ENCODE measurements at regions not wholly inside any gene's neighbourhood (a gene's known extent, or its start where the extent isn't known, plus 50 kb on each side); places are given as distances from the start of the nearest gene placed in this dataset.

GRCh38 chr17:21542070-21542469, 150.3 kb upstream of the KCNJ18 start:
- Histone ChIP-seq H3K23ac (ENCODE audit: insufficient read length, low read depth, low read length) (no peak overlapping the region), H3K4ac (ENCODE audit: low read depth, low read length) (no peak overlapping the region), H3K14ac (ENCODE audit: insufficient read depth, low read length) (no peak overlapping the region), H3K4me2 (ENCODE audit: insufficient read depth, insufficient read length, low read length) (no peak overlapping the region), H3T11ph (ENCODE audit: low read length) (no peak overlapping the region), H3K23me2 (ENCODE audit: insufficient read length, low read depth, low read length, poor library complexity, severe bottlenecking) (no peaks in the 10 kb centered on the region), H3K79me1 (ENCODE audit: insufficient read depth, low read depth, low read length, poor library complexity, severe bottlenecking) (no peaks in the 10 kb centered on the region), H2BK12ac (ENCODE audit: insufficient read length, low read depth, low read length) (no peak overlapping the region), H3K27me3 (ENCODE audit: insufficient read depth, low read length) (peaks cover 1% of the 10 kb centered on the region; the same call in 1 of the 2 replicates), H3K27ac (ENCODE audit: insufficient read length, low read depth, low read length) (no peak overlapping the region), H2BK20ac (ENCODE audit: low read depth, low read length, poor library complexity, severe bottlenecking) (no peak overlapping the region), H2BK120ac (ENCODE audit: low read depth, low read length, poor library complexity, severe bottlenecking) (no peak overlapping the region), H4K91ac (ENCODE audit: insufficient read length, low read depth, low read length) (no peak overlapping the region), H4K8ac (replicated peaks; ENCODE audit: insufficient read length, low read depth, low read length) (no peak overlapping the region), H2BK15ac (ENCODE audit: low read depth, low read length) (no peak overlapping the region), H3K18ac (ENCODE audit: insufficient read length, low read depth, low read length) (no peak overlapping the region), H3K9ac (ENCODE audit: extremely low read depth, insufficient read length, low read length) (no peak overlapping the region), H2BK5ac (ENCODE audit: insufficient read length, low read length) (no peak overlapping the region), H3K9me3 (ENCODE audit: control insufficient read depth, low read depth, low read length) (peaks cover 13% of the 10 kb centered on the region), H3K79me2 (ENCODE audit: insufficient read depth, low read length) (no peaks in the 10 kb centered on the region), H3K4me1 (ENCODE audit: insufficient read depth, low read length) (no peaks in the 10 kb centered on the region), H4K20me1 (ENCODE audit: control insufficient read depth, insufficient read depth, insufficient read length) (no peaks in the 10 kb centered on the region), H3K56ac (ENCODE audit: insufficient read length, low read depth, low read length) (no peak overlapping the region), H2AK5ac (ENCODE audit: insufficient read length, low read length) (no peak overlapping the region), H2AFZ (ENCODE audit: low read length) (no peak overlapping the region), H4K5ac (ENCODE audit: insufficient read length, low read depth, low read length) (no peak overlapping the region)
- WGBS (ENCODE audit: extremely low coverage, insufficient read length, low lambda C conversion rate) = no CpG with 5 or more reads among the region's 2 CpGs
- peaks cover 16 to 23% (median 19%) of the 10 kb centered on the region in 3 experiments; a peak in 6 of 7 replicates for H3K36me3 Mint-ChIP-seq (ENCODE audit: insufficient read depth in 1 of 3, low read depth in 3 of 3)
- H3K27me3 Mint-ChIP-seq (ENCODE audit: low read depth) = no peaks in the 10 kb centered on the region
- no peak overlapping the region for H3K4me3 Mint-ChIP-seq
- no peak overlapping the region for H3K27ac Mint-ChIP-seq
- peaks cover 29 to 53% of the 10 kb centered on the region in 2 experiments for H3K9me3 Mint-ChIP-seq
- no peaks in the 10 kb centered on the region; a peak in 1 of 4 replicates for H3K4me1 Mint-ChIP-seq
- no peak for DNase-seq
- TF ChIP-seq CTCF (conservative IDR thresholded peaks at IDR 0.05) = no peak

Data from H9 (cell line).